HCT116 (cell line): ENCODE measurements at regions not wholly inside any gene's neighbourhood (a gene's known extent, or its start where the extent isn't known, plus 50 kb on each side); places are given as distances from the start of the nearest gene placed in this dataset.

Source experiments
- ATAC-seq: fragments of 200-7000 bp; cut with Tn5 transposase; 2 replicates; pipeline ENCODE4 v1.9.1; 2020; ENCODE audit warnings: mild to moderate bottlenecking, moderate library complexity
- BruUV-seq: library from RNA; stranded (reverse); fragments of 400-500 nt; replicated peaks from 2 replicates; lab custom pipeline; 2021; lab: Mats Ljungman, UMichigan
- CTCF ChIA-PET: fragments of 300-600 bp; sonication (Branson Sonifier 250); formaldehyde crosslinking; loops from one replicate; lab custom pipeline; 2021; ENCODE audit warnings: antibody characterized with exemption; lab: Charles Lee
- POLR2A ChIA-PET: fragments of 300-600, 350-600 bp; sonication (Branson Sonifier 250); formaldehyde crosslinking; loops from one replicate; lab custom pipeline; 2021; ENCODE audit warnings: antibody characterized with exemption; lab: Charles Lee
- RAD21 ChIA-PET, 2 experiments: fragments of 300-600 bp; sonication (Branson Sonifier 250); formaldehyde crosslinking; loops; one replicate each; lab custom pipeline; 2023; ENCODE audit warnings: low total read pairs in 2 of 2; ENCODE audit not compliant: uncharacterized antibody in 2 of 2, unreplicated experiment in 2 of 2, low non-redundant PET in 1 of 2; lab: Charles Lee
- DNase-seq: peaks from one replicate; pipeline ENCODE4 v3.0.0-alpha.2; 2010; ENCODE audit warnings: low read depth, low spot score
- H2AFZ ChIP-seq: fragments of 200-600 bp; shearing (Covaris generic), sonication (generic); 2 replicates; pipeline ENCODE4 v1.6.1; 2017; ENCODE audit warnings: low read depth, mixed run types, mixed read lengths, antibody characterized with exemption, low read length; ENCODE audit not compliant: poor library complexity, severe bottlenecking
- H3K27ac ChIP-seq: 2 replicates; pipeline ENCODE4 v1.5.1; 2012; ENCODE audit warnings: low read depth, low read length
- H3K27me3 ChIP-seq: fragments of 200-600 bp; sonication (generic); 2 replicates; pipeline ENCODE4 v1.6.1; 2016; ENCODE audit warnings: mixed run types, low read length, mixed read lengths; ENCODE audit not compliant: insufficient read depth
- H3K36me3 ChIP-seq, 2 experiments: fragments of 200-500 bp in 1 of 2; fragments of 200-600 bp in 1 of 2; sonication (Bioruptor generic) in 1 of 2; sonication (generic) in 1 of 2; 2 replicates each; pipeline versions ENCODE4 v1.5.1 to v1.6.1; 2014 to 2016; ENCODE audit warnings: low read length in 2 of 2, inconsistent platforms in 1 of 2, mixed read lengths in 1 of 2, mixed run types in 1 of 2; ENCODE audit not compliant: insufficient read depth in 2 of 2, control insufficient read depth in 1 of 2
- H3K4me1 ChIP-seq, 2 experiments: fragments of 200-600 bp in 1 of 2; sonication (generic) in 1 of 2; 2 replicates each; pipeline versions ENCODE4 v1.5.1 to v1.6.1; 2012 to 2017; ENCODE audit warnings: low read length in 2 of 2, inconsistent platforms in 1 of 2, mild to moderate bottlenecking in 1 of 2, mixed read lengths in 1 of 2, mixed run types in 1 of 2, moderate library complexity in 1 of 2; ENCODE audit not compliant: insufficient read depth in 2 of 2, control insufficient read depth in 1 of 2
- H3K4me2 ChIP-seq: fragments of 200-600 bp; sonication (generic); 2 replicates; pipeline ENCODE4 v1.6.1; 2017; ENCODE audit warnings: mixed run types, low read length, mixed read lengths
- H3K4me3 ChIP-seq, 2 experiments: fragments of 200-600 bp in 1 of 2; sonication (generic) in 1 of 2; replicated peaks in 1 of 2; 2 replicates each; pipeline ENCODE4 v1.5.1; 2011 to 2016; ENCODE audit warnings: low read length in 2 of 2, control low read depth in 1 of 2, low read depth in 1 of 2, mild to moderate bottlenecking in 1 of 2, mixed read lengths in 1 of 2, mixed run types in 1 of 2
- H3K79me2 ChIP-seq: fragments of 200-600 bp; sonication (generic); 2 replicates; pipeline ENCODE4 v1.6.1; 2017; ENCODE audit warnings: mild to moderate bottlenecking, mixed run types, low read length, moderate library complexity, mixed read lengths; ENCODE audit not compliant: insufficient read depth
- H3K9ac ChIP-seq: fragments of 200-600 bp; sonication (generic); 2 replicates; pipeline ENCODE4 v1.6.1; 2016; ENCODE audit warnings: low read length, mixed read lengths
- H3K9me2 ChIP-seq: fragments of 200-600 bp; sonication (generic), shearing (Covaris generic); 2 replicates; pipeline ENCODE4 v1.6.1; 2017; ENCODE audit warnings: mixed run types, mild to moderate bottlenecking, moderate library complexity; ENCODE audit not compliant: insufficient read depth
- H3K9me3 ChIP-seq, 2 experiments: fragments of 200-500 bp in 1 of 2; fragments of 200-600 bp in 1 of 2; sonication (Bioruptor generic) in 1 of 2; sonication (generic) in 1 of 2; 2 replicates each; pipeline ENCODE4 v1.6.1; 2014 to 2017; ENCODE audit warnings: low read length in 2 of 2, mixed read lengths in 2 of 2, inconsistent platforms in 1 of 2, low read depth in 1 of 2, mild to moderate bottlenecking in 1 of 2, mixed run types in 1 of 2, moderate library complexity in 1 of 2; ENCODE audit not compliant: control insufficient read depth in 1 of 2, insufficient read depth in 1 of 2
- H4K20me1 ChIP-seq: fragments of 200-600 bp; sonication (generic), shearing (Covaris generic); 2 replicates; pipeline ENCODE4 v1.6.1; 2017; ENCODE audit warnings: mixed run types, mild to moderate bottlenecking, moderate library complexity; ENCODE audit not compliant: insufficient read depth
- CBX3 ChIP-seq: IDR thresholded peaks from 2 replicates; pipeline ENCODE4 v1.6.1; 2012; ENCODE audit warnings: low read depth
- CEBPB ChIP-seq: IDR thresholded peaks from 2 replicates; pipeline ENCODE4 v1.6.1; 2012; ENCODE audit warnings: low read depth
- EGR1 ChIP-seq: IDR thresholded peaks from 2 replicates; pipeline ENCODE4 v1.6.1; 2012; ENCODE audit warnings: low read depth
- ELF1 ChIP-seq: IDR thresholded peaks from 2 replicates; pipeline ENCODE4 v1.6.1; 2012; ENCODE audit warnings: low read depth, borderline replicate concordance
- EZH2 ChIP-seq: fragments of 200-600 bp; sonication (generic); IDR thresholded peaks from 2 replicates; pipeline ENCODE4 v1.6.1; 2017; ENCODE audit warnings: antibody characterized with exemption, mixed run types
- FOSL1 ChIP-seq: IDR thresholded peaks from 2 replicates; pipeline ENCODE4 v1.6.1; 2012; ENCODE audit warnings: low read depth
- JUND ChIP-seq: IDR thresholded peaks from 2 replicates; pipeline ENCODE4 v1.6.1; 2012
- POLR2A ChIP-seq: IDR thresholded peaks from 2 replicates; pipeline ENCODE4 v1.7.0; 2011; ENCODE audit warnings: borderline replicate concordance; ENCODE audit not compliant: insufficient read depth, insufficient read length; ENCODE audit errors: extremely low read depth
- POLR2AphosphoS5 ChIP-seq: IDR thresholded peaks from 2 replicates; pipeline ENCODE4 v1.6.1; 2011; ENCODE audit warnings: mild to moderate bottlenecking, low read depth, low read length, moderate library complexity
- RAD21 ChIP-seq: IDR thresholded peaks from 2 replicates; pipeline ENCODE4 v1.6.1; 2012; ENCODE audit warnings: low read depth, mild to moderate bottlenecking
- REST ChIP-seq: IDR thresholded peaks from 2 replicates; pipeline ENCODE4 v1.6.1; 2012; ENCODE audit warnings: low read depth
- SIN3A ChIP-seq: IDR thresholded peaks from 2 replicates; pipeline ENCODE4 v1.6.1; 2012; ENCODE audit warnings: low read depth
- SRF ChIP-seq: IDR thresholded peaks from 2 replicates; pipeline ENCODE4 v1.6.1; 2012; ENCODE audit warnings: low read depth
- TCF7L2 ChIP-seq: IDR thresholded peaks from 2 replicates; pipeline ENCODE4 v1.7.0; 2011; ENCODE audit warnings: borderline replicate concordance, inconsistent platforms; ENCODE audit not compliant: insufficient read depth, insufficient read length; ENCODE audit errors: extremely low read depth
- ZFX ChIP-seq: fragments of 450-650 bp; IDR thresholded peaks from 2 replicates; pipeline ENCODE4 v1.6.1; 2017
- ZNF274 ChIP-seq: fragments of 200-500 bp; sonication (Bioruptor generic); IDR thresholded peaks from 2 replicates; pipeline ENCODE4 v1.6.1; 2014; ENCODE audit warnings: mild to moderate bottlenecking, low read depth, low read length, inconsistent platforms
- intact Hi-C: fragments of 100-400 bp; cut with micrococcal nuclease; formaldehyde crosslinking; loops from 2 replicates; pipeline ENCODE4 v1.10.0; 2022
- TF ChIP-seq, protein P1 (sequence below): IDR thresholded peaks from 2 replicates; pipeline ENCODE4 v1.6.1; 2012
- TF ChIP-seq, protein P2 (sequence below): IDR thresholded peaks from 2 replicates; pipeline ENCODE4 v1.6.1; 2012
- TF ChIP-seq, protein P3 (sequence below): IDR thresholded peaks from 2 replicates; pipeline ENCODE4 v1.6.1; 2011; ENCODE audit warnings: mild to moderate bottlenecking, low read length, moderate library complexity; ENCODE audit not compliant: insufficient replicate concordance; ENCODE audit errors: extremely low read depth
- TF ChIP-seq, protein P4 (sequence below), 3 experiments: fragments of 200-600 bp in 1 of 3; sonication (generic) in 1 of 3; IDR thresholded peaks in 2 of 3; conservative IDR thresholded peaks in 1 of 3; 2 replicates each; pipeline ENCODE4 v1.5.1; 2012 to 2017; ENCODE audit warnings: low read depth in 2 of 3, low read length in 2 of 3, antibody characterized with exemption in 1 of 3, borderline replicate concordance in 1 of 3, control low read depth in 1 of 3, mild to moderate bottlenecking in 1 of 3, mixed read lengths in 1 of 3, mixed run types in 1 of 3, moderate library complexity in 1 of 3; ENCODE audit not compliant: insufficient read depth in 1 of 3

DNA sequence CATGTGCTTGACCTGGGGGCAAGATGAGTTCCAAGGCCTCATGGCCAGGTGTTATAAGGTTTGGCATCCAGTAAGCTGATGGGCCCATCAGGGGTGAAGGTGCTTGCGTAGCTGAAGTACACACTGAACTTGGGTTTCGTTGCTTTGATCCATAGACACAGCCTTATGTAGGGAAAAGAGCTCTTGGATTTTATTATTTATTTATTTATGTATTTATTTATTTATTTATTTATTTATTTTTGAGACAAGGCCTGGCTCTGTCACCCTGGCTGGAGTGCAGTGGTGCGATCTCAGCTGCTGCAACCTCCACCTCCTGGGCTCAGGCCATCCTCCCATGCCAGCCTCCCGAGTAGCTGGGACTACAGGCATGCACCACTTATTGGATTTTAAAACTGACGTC is 63.2 kb downstream of the FOXD2 start:
- no peaks in the 10 kb centered on the region for H3K9me3 ChIP-seq
- ChIA-PET RAD21 (no interaction called here), POLR2A (no interaction called here), CTCF (no interaction called here)
- intact Hi-C loops = no loop called here
- H3K9ac ChIP-seq = no peak overlapping the region
- no peak overlapping the region for H3K4me3 ChIP-seq
- H3K4me2 ChIP-seq = no peak overlapping the region
- DNase-seq = no peak
- TF ChIP-seq CBX3 = no peak
- no peak for TF ChIP-seq ZFX
- TF ChIP-seq TCF7L2 = no peak
- TF ChIP-seq ELF1 = no peak
- TF ChIP-seq SIN3A = no peak
- TF ChIP-seq, protein P1, sequence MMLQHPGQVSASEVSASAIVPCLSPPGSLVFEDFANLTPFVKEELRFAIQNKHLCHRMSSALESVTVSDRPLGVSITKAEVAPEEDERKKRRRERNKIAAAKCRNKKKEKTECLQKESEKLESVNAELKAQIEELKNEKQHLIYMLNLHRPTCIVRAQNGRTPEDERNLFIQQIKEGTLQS = no peak
- TF ChIP-seq FOSL1 = no peak
- TF ChIP-seq, protein P2, sequence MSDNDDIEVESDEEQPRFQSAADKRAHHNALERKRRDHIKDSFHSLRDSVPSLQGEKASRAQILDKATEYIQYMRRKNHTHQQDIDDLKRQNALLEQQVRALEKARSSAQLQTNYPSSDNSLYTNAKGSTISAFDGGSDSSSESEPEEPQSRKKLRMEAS = no peak
- TF ChIP-seq JUND = no peak
- no peak for TF ChIP-seq POLR2AphosphoS5
- TF ChIP-seq EZH2 = no peak
- TF ChIP-seq SRF = no peak
- TF ChIP-seq, protein P3, sequence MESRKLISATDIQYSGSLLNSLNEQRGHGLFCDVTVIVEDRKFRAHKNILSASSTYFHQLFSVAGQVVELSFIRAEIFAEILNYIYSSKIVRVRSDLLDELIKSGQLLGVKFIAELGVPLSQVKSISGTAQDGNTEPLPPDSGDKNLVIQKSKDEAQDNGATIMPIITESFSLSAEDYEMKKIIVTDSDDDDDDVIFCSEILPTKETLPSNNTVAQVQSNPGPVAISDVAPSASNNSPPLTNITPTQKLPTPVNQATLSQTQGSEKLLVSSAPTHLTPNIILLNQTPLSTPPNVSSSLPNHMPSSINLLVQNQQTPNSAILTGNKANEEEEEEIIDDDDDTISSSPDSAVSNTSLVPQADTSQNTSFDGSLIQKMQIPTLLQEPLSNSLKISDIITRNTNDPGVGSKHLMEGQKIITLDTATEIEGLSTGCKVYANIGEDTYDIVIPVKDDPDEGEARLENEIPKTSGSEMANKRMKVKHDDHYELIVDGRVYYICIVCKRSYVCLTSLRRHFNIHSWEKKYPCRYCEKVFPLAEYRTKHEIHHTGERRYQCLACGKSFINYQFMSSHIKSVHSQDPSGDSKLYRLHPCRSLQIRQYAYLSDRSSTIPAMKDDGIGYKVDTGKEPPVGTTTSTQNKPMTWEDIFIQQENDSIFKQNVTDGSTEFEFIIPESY = no peak
- TF ChIP-seq POLR2A = no peak
- TF ChIP-seq, protein P4, sequence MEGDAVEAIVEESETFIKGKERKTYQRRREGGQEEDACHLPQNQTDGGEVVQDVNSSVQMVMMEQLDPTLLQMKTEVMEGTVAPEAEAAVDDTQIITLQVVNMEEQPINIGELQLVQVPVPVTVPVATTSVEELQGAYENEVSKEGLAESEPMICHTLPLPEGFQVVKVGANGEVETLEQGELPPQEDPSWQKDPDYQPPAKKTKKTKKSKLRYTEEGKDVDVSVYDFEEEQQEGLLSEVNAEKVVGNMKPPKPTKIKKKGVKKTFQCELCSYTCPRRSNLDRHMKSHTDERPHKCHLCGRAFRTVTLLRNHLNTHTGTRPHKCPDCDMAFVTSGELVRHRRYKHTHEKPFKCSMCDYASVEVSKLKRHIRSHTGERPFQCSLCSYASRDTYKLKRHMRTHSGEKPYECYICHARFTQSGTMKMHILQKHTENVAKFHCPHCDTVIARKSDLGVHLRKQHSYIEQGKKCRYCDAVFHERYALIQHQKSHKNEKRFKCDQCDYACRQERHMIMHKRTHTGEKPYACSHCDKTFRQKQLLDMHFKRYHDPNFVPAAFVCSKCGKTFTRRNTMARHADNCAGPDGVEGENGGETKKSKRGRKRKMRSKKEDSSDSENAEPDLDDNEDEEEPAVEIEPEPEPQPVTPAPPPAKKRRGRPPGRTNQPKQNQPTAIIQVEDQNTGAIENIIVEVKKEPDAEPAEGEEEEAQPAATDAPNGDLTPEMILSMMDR (IDR thresholded peaks at IDR 0.05 in 2 of 3, conservative IDR thresholded peaks at IDR 0.05 in 1 of 3; ENCODE audit: borderline replicate concordance in 1 of 3, insufficient read depth in 1 of 3, low read depth in 2 of 3, low read length in 2 of 3) = no peak
- no peak for TF ChIP-seq ZNF274
- TF ChIP-seq RAD21 = no peak
- TF ChIP-seq EGR1 = no peak
- no peak for TF ChIP-seq CEBPB
- TF ChIP-seq REST = no peak
- no peaks in the 10 kb centered on the region for H3K4me1 ChIP-seq
- H3K27ac ChIP-seq = no peak overlapping the region
- no peak for ATAC-seq
- no peak overlapping the region for H2AFZ ChIP-seq
- H4K20me1 ChIP-seq = no peaks in the 10 kb centered on the region
- no peaks in the 10 kb centered on the region for H3K79me2 ChIP-seq
- H3K36me3 ChIP-seq = no peaks in the 10 kb centered on the region
- no TSS peak for BruUV-seq
- H3K27me3 ChIP-seq = no peaks in the 10 kb centered on the region
- H3K9me2 ChIP-seq = no peaks in the 10 kb centered on the region
